IMR-90 (cell line): ENCODE measurements at regions not wholly inside any gene's neighbourhood (a gene's known extent, or its start where the extent isn't known, plus 50 kb on each side); places are given as distances from the start of the nearest gene placed in this dataset.
A peak's percentile ranks its signal among the peaks of the same experiment; 100 is the strongest.

ENCODE experiments used
- ATAC-seq: fragments of 200-7000 bp; cut with Tn5 transposase; 2 replicates; pipeline ENCODE4 v1.9.1; 2020; ENCODE audit warnings: low read depth, mild to moderate bottlenecking, moderate library complexity
- BruUV-seq: library from RNA; stranded (reverse); fragments of 400-500 nt; replicated peaks from 2 replicates; lab custom pipeline; 2021; lab: Mats Ljungman, UMichigan
- CTCF ChIA-PET: fragments of 300-600 bp; formaldehyde crosslinking; extraction: SDS; loops from one replicate; lab custom pipeline; 2021; ENCODE audit warnings: antibody characterized with exemption; lab: Yijun Ruan, JAX
- POLR2A ChIA-PET: fragments of 300-600 bp; sonication (Branson Sonifier 250); formaldehyde crosslinking; loops from one replicate; lab custom pipeline; 2022; ENCODE audit warnings: antibody characterized with exemption; ENCODE audit not compliant: unreplicated experiment; lab: Charles Lee
- DNase-seq: peaks from one replicate; pipeline ENCODE4 v3.0.0; 2013
- H2AFZ ChIP-seq: replicated peaks from 2 replicates; pipeline ENCODE3; 2013; ENCODE audit warnings: low read length, mild to moderate bottlenecking; ENCODE audit not compliant: poor library complexity
- H2AK5ac ChIP-seq: 2 replicates; pipeline ENCODE4 v1.6.1; 2013; ENCODE audit warnings: low read depth, low read length, inconsistent platforms
- H2AK9ac ChIP-seq: replicated peaks from 2 replicates; pipeline ENCODE3; 2013; ENCODE audit warnings: mild to moderate bottlenecking, low read depth, low read length, moderate library complexity; ENCODE audit not compliant: poor library complexity
- H2BK120ac ChIP-seq: 2 replicates; pipeline ENCODE4 v1.6.1; 2013; ENCODE audit warnings: low read depth, low read length, inconsistent platforms
- H2BK15ac ChIP-seq: 3 replicates; pipeline ENCODE4 v1.6.1; 2013; ENCODE audit warnings: low read depth, low read length, inconsistent platforms
- H2BK20ac ChIP-seq: 2 replicates; pipeline ENCODE4 v1.6.1; 2013; ENCODE audit warnings: low read depth, mild to moderate bottlenecking, inconsistent platforms, low read length, moderate library complexity
- H2BK5ac ChIP-seq: 2 replicates; pipeline ENCODE4 v1.6.1; 2013; ENCODE audit warnings: mild to moderate bottlenecking, low read depth, low read length, inconsistent platforms; ENCODE audit not compliant: poor library complexity, severe bottlenecking
- H3K14ac ChIP-seq: replicated peaks from 2 replicates; pipeline ENCODE4 v1.6.1; 2013; ENCODE audit warnings: low read depth, low read length, inconsistent platforms
- H3K18ac ChIP-seq: 2 replicates; pipeline ENCODE4 v1.6.1; 2013; ENCODE audit warnings: low read depth, low read length, control low read depth
- H3K23ac ChIP-seq: 2 replicates; pipeline ENCODE4 v1.6.1; 2013; ENCODE audit warnings: low read depth, low read length, inconsistent platforms
- H3K27ac ChIP-seq: 2 replicates; pipeline ENCODE4 v1.5.1; 2013; ENCODE audit warnings: mild to moderate bottlenecking, control low read depth, low read length; ENCODE audit not compliant: insufficient read depth
- H3K27me3 ChIP-seq: 2 replicates; pipeline ENCODE4 v1.6.1; 2013; ENCODE audit warnings: low read length; ENCODE audit not compliant: control insufficient read depth, insufficient read depth
- H3K36me3 ChIP-seq: 2 replicates; pipeline ENCODE4 v1.6.1; 2013; ENCODE audit warnings: low read length, mixed read lengths; ENCODE audit not compliant: control insufficient read depth, insufficient read depth
- H3K4ac ChIP-seq: 2 replicates; pipeline ENCODE4 v1.6.1; 2013; ENCODE audit warnings: low read depth, low read length, inconsistent platforms
- H3K4me1 ChIP-seq: 2 replicates; pipeline ENCODE4 v1.6.1; 2013; ENCODE audit warnings: low read length, mixed read lengths; ENCODE audit not compliant: control insufficient read depth, insufficient read depth
- H3K4me2 ChIP-seq: 2 replicates; pipeline ENCODE4 v1.6.1; 2013; ENCODE audit warnings: low read depth, mild to moderate bottlenecking, control low read depth, low read length, moderate library complexity
- H3K4me3 ChIP-seq: 2 replicates; pipeline ENCODE4 v1.5.1; 2013; ENCODE audit warnings: low read depth, mild to moderate bottlenecking, control low read depth, low read length, moderate library complexity; ENCODE audit not compliant: insufficient read depth
- H3K56ac ChIP-seq: 2 replicates; pipeline ENCODE4 v1.6.1; 2013; ENCODE audit warnings: low read length, inconsistent platforms; ENCODE audit not compliant: insufficient read depth; ENCODE audit errors: extremely low read depth
- H3K79me1 ChIP-seq, 2 experiments: 2 replicates each; pipeline ENCODE4 v1.6.1; 2013; ENCODE audit warnings: low read length in 2 of 2, inconsistent platforms in 1 of 2, low read depth in 1 of 2
- H3K9ac ChIP-seq: 2 replicates; pipeline ENCODE4 v1.6.1; 2013; ENCODE audit warnings: low read depth, low read length, control low read depth
- H3K9me1 ChIP-seq: 2 replicates; pipeline ENCODE4 v1.6.1; 2013; ENCODE audit warnings: low read length, inconsistent platforms; ENCODE audit not compliant: insufficient read depth
- H3K9me3 ChIP-seq: 2 replicates; pipeline ENCODE4 v1.6.1; 2013; ENCODE audit warnings: low read length; ENCODE audit not compliant: control insufficient read depth, insufficient read depth
- H4K20me1 ChIP-seq: 2 replicates; pipeline ENCODE4 v1.6.1; 2013; ENCODE audit warnings: low read length, inconsistent platforms; ENCODE audit not compliant: insufficient read depth
- H4K5ac ChIP-seq: 2 replicates; pipeline ENCODE4 v1.6.1; 2013; ENCODE audit warnings: mild to moderate bottlenecking, low read depth, low read length, control low read depth
- H4K8ac ChIP-seq, 2 experiments: 2 replicates each; pipeline ENCODE4 v1.6.1; 2013; ENCODE audit warnings: low read depth in 2 of 2, low read length in 2 of 2, control low read depth in 1 of 2, inconsistent platforms in 1 of 2
- H4K91ac ChIP-seq: 2 replicates; pipeline ENCODE4 v1.6.1; 2013; ENCODE audit warnings: low read depth, low read length, inconsistent platforms; ENCODE audit not compliant: insufficient read depth
- FOS ChIP-seq: fragments of 150-350 bp; IDR thresholded peaks from 2 replicates; pipeline ENCODE4 v1.6.1; 2016; ENCODE audit warnings: low read depth, low read length
- NFE2L2 ChIP-seq: fragments of 150-350 bp; IDR thresholded peaks from 2 replicates; pipeline ENCODE4 v1.6.1; 2016; ENCODE audit warnings: low read depth, mild to moderate bottlenecking, low read length
- RAD21 ChIP-seq: IDR thresholded peaks from 2 replicates; pipeline ENCODE4 v1.6.1; 2012; ENCODE audit warnings: low read length, improper control_type of control experiment
- WGBS, 2 experiments: methylation state at CpG; one replicate each; pipeline versions ENCODE4 v1.1.5 to v1.1.7; 2013; ENCODE audit warnings: missing lambda C conversion rate in 2 of 2; ENCODE audit not compliant: insufficient read length in 1 of 2; ENCODE audit errors: extremely low coverage in 2 of 2; 5-methylcytosine and 5-hydroxymethylcytosine counted together
- dilution Hi-C: fragments of 300-500 bp; cut with HindIII; formaldehyde crosslinking; loops from one replicate; pipeline ENCODE4 v1.14.3; 2018; ENCODE audit warnings: low sequenced_read_pairs; ENCODE audit not compliant: unreplicated experiment
- in situ Hi-C: fragments of 300-500 bp; cut with MboI; formaldehyde crosslinking; loops from 3 replicates; pipeline ENCODE4 v1.14.3; 2019; ENCODE audit warnings: low sequenced_read_pairs, inconsistent platforms, mixed read lengths
- intact Hi-C: fragments of 100-400 bp; cut with micrococcal nuclease; formaldehyde crosslinking; loops from 2 replicates; pipeline ENCODE4 v1.10.0; 2022
- TF ChIP-seq, protein P1 (sequence below): fragments of 150-350 bp; IDR thresholded peaks from 2 replicates; pipeline ENCODE4 v1.6.1; 2016; ENCODE audit warnings: low read depth, mild to moderate bottlenecking, low read length, moderate library complexity, borderline replicate concordance

DNA sequence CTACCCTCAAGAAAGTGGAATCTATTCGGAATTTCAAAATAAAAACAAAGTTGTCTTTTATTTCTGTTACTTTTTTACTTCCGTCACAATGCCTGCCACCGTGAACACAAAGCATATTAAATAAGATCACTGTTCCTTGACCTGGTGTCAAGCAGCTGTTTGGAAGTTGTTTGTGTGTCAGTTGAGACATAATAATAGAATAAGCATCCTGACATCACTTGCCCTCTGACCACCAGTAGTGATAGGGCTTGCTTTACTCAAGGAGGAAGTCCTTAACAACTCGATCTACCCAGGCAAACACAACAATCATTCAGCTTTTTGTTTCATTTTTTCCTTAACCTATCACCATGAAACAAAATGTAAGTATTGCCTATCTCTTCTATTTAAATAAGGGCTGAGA lies 454.4 kb upstream of the RASGRP1 start:
- intact Hi-C loops (no loop called here), dilution Hi-C loops (no loop called here), in situ Hi-C loops (no loop called here)
- Histone ChIP-seq H3K9ac (no peak overlapping the region), H3K56ac (no peak overlapping the region), H2BK15ac (peak overlapping the region; percentile 89; the same call in 2 of the 3 replicates), H4K5ac (no peak overlapping the region), H3K27me3 (no peaks in the 10 kb centered on the region), H4K20me1 (no peaks in the 10 kb centered on the region), H3K9me1 (no peaks in the 10 kb centered on the region; the same call in 1 of the 2 replicates), H4K91ac (no peak overlapping the region), H3K79me1 (no peaks in the 10 kb centered on the region), H4K8ac (peak overlapping the region in 1 of 2 experiments; percentile 44; a peak in 3 of 4 replicates), H3K4me3 (no peak overlapping the region), H3K36me3 (no peaks in the 10 kb centered on the region), H2BK5ac (no peak overlapping the region), H3K27ac (no peak overlapping the region), H3K14ac (peak overlapping the region; percentile 20), H3K4me1 (peaks cover 4% of the 10 kb centered on the region; the same call in 1 of the 2 replicates), H2BK120ac (peak overlapping the region; percentile 37; the same call in 1 of the 2 replicates), H3K9me3 (no peaks in the 10 kb centered on the region), H3K4me2 (peak overlapping the region; percentile 25; the same call in 1 of the 2 replicates), H2AK5ac (peak overlapping the region; percentile 74), H2AK9ac (no peak overlapping the region), H3K4ac (no peak overlapping the region), H2AFZ (peak overlapping the region; percentile 16), H2BK20ac (no peak overlapping the region), H3K18ac (peak overlapping the region; percentile 79; the same call in 1 of the 2 replicates), H3K23ac (no peak overlapping the region)
- CTCF ChIA-PET: no interaction called here
- POLR2A ChIA-PET: no interaction called here
- BruUV-seq: no TSS peak
- WGBS, 2 experiments: no CpG with 5 or more reads among the region's 4 CpGs
- ATAC-seq (no peak), DNase-seq (peak; percentile 12)
- no peak for TF ChIP-seq FOS
- TF ChIP-seq, protein P1, sequence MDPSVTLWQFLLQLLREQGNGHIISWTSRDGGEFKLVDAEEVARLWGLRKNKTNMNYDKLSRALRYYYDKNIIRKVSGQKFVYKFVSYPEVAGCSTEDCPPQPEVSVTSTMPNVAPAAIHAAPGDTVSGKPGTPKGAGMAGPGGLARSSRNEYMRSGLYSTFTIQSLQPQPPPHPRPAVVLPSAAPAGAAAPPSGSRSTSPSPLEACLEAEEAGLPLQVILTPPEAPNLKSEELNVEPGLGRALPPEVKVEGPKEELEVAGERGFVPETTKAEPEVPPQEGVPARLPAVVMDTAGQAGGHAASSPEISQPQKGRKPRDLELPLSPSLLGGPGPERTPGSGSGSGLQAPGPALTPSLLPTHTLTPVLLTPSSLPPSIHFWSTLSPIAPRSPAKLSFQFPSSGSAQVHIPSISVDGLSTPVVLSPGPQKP: no peak
- TF ChIP-seq RAD21: no peak
- no peak for TF ChIP-seq NFE2L2
